Neural progenitor cell (in vitro differentiated cells): ENCODE measurements at regions not wholly inside any gene's neighbourhood (a gene's known extent, or its start where the extent isn't known, plus 50 kb on each side); places are given as distances from the start of the nearest gene placed in this dataset.

ENCODE experiments used
- CTCF ChIP-seq: fragments of 200-600 bp; sonication (generic); IDR thresholded peaks from 2 replicates; pipeline ENCODE4 v1.5.1; 2017; ENCODE audit warnings: antibody characterized with exemption, mild to moderate bottlenecking
- EZH2 ChIP-seq: fragments of 200-600 bp; sonication (generic); IDR thresholded peaks from 2 replicates; pipeline ENCODE4 v1.6.1; 2017; ENCODE audit warnings: antibody characterized with exemption, mild to moderate bottlenecking, moderate library complexity

GRCh38 chr16:35174016-35174415 is 1714.6 kb downstream of the TP53TG3F start:
- no peak for TF ChIP-seq CTCF
- TF ChIP-seq EZH2 = no peak
